IMR-90 (cell line): ENCODE measurements at regions not wholly inside any gene's neighbourhood (a gene's known extent, or its start where the extent isn't known, plus 50 kb on each side); places are given as distances from the start of the nearest gene placed in this dataset.

Source experiments
- BHLHE40 ChIP-seq: fragments of 150-350 bp; IDR thresholded peaks from 2 replicates; pipeline ENCODE4 v1.6.1; 2016; ENCODE audit warnings: mild to moderate bottlenecking, low read depth, low read length
- CEBPB ChIP-seq: IDR thresholded peaks from 2 replicates; pipeline ENCODE4 v1.6.1; 2012; ENCODE audit warnings: low read depth, low read length, improper control_type of control experiment
- CHD1 ChIP-seq: IDR thresholded peaks from 2 replicates; pipeline ENCODE4 v1.6.1; 2012; ENCODE audit warnings: low read depth, low read length, improper control_type of control experiment
- MAFK ChIP-seq: IDR thresholded peaks from 2 replicates; pipeline ENCODE4 v1.6.1; 2012; ENCODE audit warnings: low read depth, low read length, improper control_type of control experiment
- MAZ ChIP-seq: IDR thresholded peaks from 2 replicates; pipeline ENCODE4 v1.6.1; 2012; ENCODE audit warnings: low read depth, mild to moderate bottlenecking, low read length, improper control_type of control experiment, moderate library complexity, borderline replicate concordance
- POLR2A ChIP-seq: IDR thresholded peaks from 2 replicates; pipeline ENCODE4 v1.6.1; 2012; ENCODE audit warnings: mild to moderate bottlenecking, low read depth, low read length
- RAD21 ChIP-seq: IDR thresholded peaks from 2 replicates; pipeline ENCODE4 v1.6.1; 2012; ENCODE audit warnings: low read length, improper control_type of control experiment
- RCOR1 ChIP-seq: IDR thresholded peaks from 2 replicates; pipeline ENCODE4 v1.6.1; 2012; ENCODE audit warnings: mild to moderate bottlenecking, low read length, improper control_type of control experiment; ENCODE audit not compliant: insufficient replicate concordance
- RFX5 ChIP-seq: IDR thresholded peaks from 2 replicates; pipeline ENCODE4 v1.8.0; 2012; ENCODE audit warnings: low read depth, mild to moderate bottlenecking, low read length, moderate library complexity
- SMC3 ChIP-seq: fragments of 150-350 bp; IDR thresholded peaks from 2 replicates; pipeline ENCODE4 v1.6.1; 2016; ENCODE audit warnings: low read depth, mild to moderate bottlenecking, antibody characterized with exemption, low read length, moderate library complexity
- TF ChIP-seq, protein P1 (sequence below): conservative IDR thresholded peaks from 2 replicates; pipeline ENCODE4 v1.5.1; 2012; ENCODE audit warnings: mild to moderate bottlenecking, low read depth, low read length, improper control_type of control experiment
- TF ChIP-seq, protein P2 (sequence below): fragments of 150-350 bp; IDR thresholded peaks from 2 replicates; pipeline ENCODE4 v1.6.1; 2016; ENCODE audit warnings: low read depth, mild to moderate bottlenecking, low read length, moderate library complexity, borderline replicate concordance

DNA sequence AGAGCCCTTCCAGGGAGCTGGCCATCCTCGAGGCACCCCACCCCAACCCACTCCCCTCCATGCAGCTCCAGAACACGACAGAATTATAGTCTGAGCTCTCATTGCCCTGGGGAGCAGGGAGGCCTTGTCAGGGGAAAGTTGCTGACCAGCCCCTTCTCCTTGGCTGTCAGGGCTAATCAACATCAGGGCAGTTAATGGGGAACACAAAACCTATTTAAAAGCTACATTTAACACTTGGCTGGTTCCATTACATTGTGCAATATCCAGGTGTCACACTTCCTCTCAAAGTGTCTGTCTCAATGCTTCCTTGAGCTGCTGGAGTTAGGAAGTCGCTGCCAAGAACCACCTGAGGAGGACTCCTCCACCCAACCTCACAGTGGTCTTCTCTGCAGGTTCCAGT is 111.8 kb upstream of the GRIK3 start:
- TF ChIP-seq, protein P1, sequence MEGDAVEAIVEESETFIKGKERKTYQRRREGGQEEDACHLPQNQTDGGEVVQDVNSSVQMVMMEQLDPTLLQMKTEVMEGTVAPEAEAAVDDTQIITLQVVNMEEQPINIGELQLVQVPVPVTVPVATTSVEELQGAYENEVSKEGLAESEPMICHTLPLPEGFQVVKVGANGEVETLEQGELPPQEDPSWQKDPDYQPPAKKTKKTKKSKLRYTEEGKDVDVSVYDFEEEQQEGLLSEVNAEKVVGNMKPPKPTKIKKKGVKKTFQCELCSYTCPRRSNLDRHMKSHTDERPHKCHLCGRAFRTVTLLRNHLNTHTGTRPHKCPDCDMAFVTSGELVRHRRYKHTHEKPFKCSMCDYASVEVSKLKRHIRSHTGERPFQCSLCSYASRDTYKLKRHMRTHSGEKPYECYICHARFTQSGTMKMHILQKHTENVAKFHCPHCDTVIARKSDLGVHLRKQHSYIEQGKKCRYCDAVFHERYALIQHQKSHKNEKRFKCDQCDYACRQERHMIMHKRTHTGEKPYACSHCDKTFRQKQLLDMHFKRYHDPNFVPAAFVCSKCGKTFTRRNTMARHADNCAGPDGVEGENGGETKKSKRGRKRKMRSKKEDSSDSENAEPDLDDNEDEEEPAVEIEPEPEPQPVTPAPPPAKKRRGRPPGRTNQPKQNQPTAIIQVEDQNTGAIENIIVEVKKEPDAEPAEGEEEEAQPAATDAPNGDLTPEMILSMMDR: no peak
- TF ChIP-seq RAD21: no peak
- TF ChIP-seq POLR2A: no peak
- no peak for TF ChIP-seq CHD1
- no peak for TF ChIP-seq BHLHE40
- TF ChIP-seq, protein P2, sequence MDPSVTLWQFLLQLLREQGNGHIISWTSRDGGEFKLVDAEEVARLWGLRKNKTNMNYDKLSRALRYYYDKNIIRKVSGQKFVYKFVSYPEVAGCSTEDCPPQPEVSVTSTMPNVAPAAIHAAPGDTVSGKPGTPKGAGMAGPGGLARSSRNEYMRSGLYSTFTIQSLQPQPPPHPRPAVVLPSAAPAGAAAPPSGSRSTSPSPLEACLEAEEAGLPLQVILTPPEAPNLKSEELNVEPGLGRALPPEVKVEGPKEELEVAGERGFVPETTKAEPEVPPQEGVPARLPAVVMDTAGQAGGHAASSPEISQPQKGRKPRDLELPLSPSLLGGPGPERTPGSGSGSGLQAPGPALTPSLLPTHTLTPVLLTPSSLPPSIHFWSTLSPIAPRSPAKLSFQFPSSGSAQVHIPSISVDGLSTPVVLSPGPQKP: no peak
- 0 out of 2 replicates have a peak, but pooled peaks have one; percentile 4 for TF ChIP-seq CEBPB
- no peak for TF ChIP-seq RCOR1
- TF ChIP-seq MAFK: no peak
- TF ChIP-seq SMC3: no peak
- TF ChIP-seq RFX5: no peak
- TF ChIP-seq MAZ: no peak
